ENCODE measurements at regions not wholly inside any gene's neighbourhood (a gene's known extent, or its start where the extent isn't known, plus 50 kb on each side); places are given as distances from the start of the nearest gene placed in this dataset.
"Not testable (repeated sequence)": the region's sequence is repeated elsewhere in the genome, so short reads cannot be mapped to it uniquely, and the experiment has no call there.

- no peak for DNase-seq
These were observed 128.4 kb upstream of the SOD1 start for GRCh38 chr21:31530897-31531705.

GRCh38 chr21:31530364-31530763, 129.1 kb upstream of the SOD1 start:
- DNase-seq = no peak

- no peak for DNase-seq
These were observed 130.1 kb upstream of the SOD1 start for GRCh38 chr21:31529406-31529805.

GRCh38 chr21:31526040-31526439, 133.5 kb upstream of the SOD1 start:
- DNase-seq = no peak

GRCh38 chr21:31524140-31524539, 135.4 kb upstream of the SOD1 start:
- no peak for DNase-seq

- no peak for DNase-seq
These were observed 138.0 kb upstream of the SOD1 start for GRCh38 chr21:31521515-31521914.

GRCh38 chr21:31520561-31521098, 138.9 kb upstream of the SOD1 start:
- DNase-seq = no peak

- no peak for DNase-seq
These were observed 140.9 kb upstream of the SOD1 start for GRCh38 chr21:31518580-31518979.

GRCh38 chr21:31517664-31518414, 141.7 kb upstream of the SOD1 start:
- DNase-seq = no peak

- no peak for DNase-seq
These were observed 144.2 kb upstream of the SOD1 start for GRCh38 chr21:31515253-31515652.

- no peak for DNase-seq
These were observed 144.9 kb upstream of the SOD1 start for GRCh38 chr21:31514598-31514997.

- DNase-seq = not testable (repeated sequence)
These were observed 146.0 kb upstream of the SOD1 start for GRCh38 chr21:31513541-31513940.

- not testable (repeated sequence) for DNase-seq
These were observed 147.5 kb upstream of the SOD1 start for GRCh38 chr21:31511999-31512398.

GRCh38 chr21:31511258-31511657, 148.2 kb upstream of the SOD1 start:
- DNase-seq = no peak

GRCh38 chr21:31509194-31510017, 150.1 kb upstream of the SOD1 start:
- peak; percentile 27 for DNase-seq

GRCh38 chr21:31505975-31506374, 153.5 kb upstream of the SOD1 start:
- DNase-seq = no peak

- DNase-seq = no peak
These were observed 155.6 kb upstream of the SOD1 start for GRCh38 chr21:31503939-31504338.

GRCh38 chr21:31503467-31503866, 156.0 kb upstream of the SOD1 start:
- DNase-seq = no peak

- DNase-seq = no peak
These were observed 156.9 kb upstream of the SOD1 start for GRCh38 chr21:31502537-31503143.

- no peak for DNase-seq
These were observed 157.6 kb upstream of the SOD1 start for GRCh38 chr21:31501926-31502325.

GRCh38 chr21:31500982-31501381, 156.9 kb upstream of the TIAM1 start:
- no peak for DNase-seq

GRCh38 chr21:31500071-31500470, 156.0 kb upstream of the TIAM1 start:
- DNase-seq = no peak

GRCh38 chr21:31498985-31499384, 154.9 kb upstream of the TIAM1 start:
- no peak for DNase-seq

All from fibroblast of skin of right quadriceps (primary cell).